Lung (tissue), 11 donors: ENCODE measurements at regions not wholly inside any gene's neighbourhood (a gene's known extent, or its start where the extent isn't known, plus 50 kb on each side); places are given as distances from the start of the nearest gene placed in this dataset.

Experiments used
- ATAC-seq: fragments of 200-7000 bp; cut with Tn5 transposase; one replicate; pipeline ENCODE4 v1.9.1; 2020; ENCODE audit warnings: moderate number of reproducible peaks; ENCODE audit not compliant: insufficient read depth, low FRiP score
- DNase-seq, 3 donors: peaks; one replicate each; pipeline ENCODE4 v3.0.0-alpha.2; 2013 to 2017
- H3K27ac ChIP-seq, 2 donors: one replicate each; pipeline ENCODE4 v1.5.1; 2013; ENCODE audit warnings: mild to moderate bottlenecking in 2 of 2, moderate library complexity in 2 of 2, control low read depth in 1 of 2, inconsistent platforms in 1 of 2, low read depth in 1 of 2, low read length in 1 of 2
- H3K27me3 ChIP-seq, 3 donors: one replicate each; pipeline ENCODE4 v1.5.1; 2013; ENCODE audit warnings: low read length in 2 of 3; ENCODE audit not compliant: control insufficient read depth in 3 of 3, insufficient read depth in 3 of 3
- H3K36me3 ChIP-seq, 4 donors: one replicate each; pipeline ENCODE4 v1.5.1; 2013; ENCODE audit warnings: low read length in 4 of 4, mild to moderate bottlenecking in 1 of 4, moderate library complexity in 1 of 4; ENCODE audit not compliant: control insufficient read depth in 4 of 4, insufficient read depth in 4 of 4
- H3K4me1 ChIP-seq, 5 donors: one replicate each; pipeline ENCODE4 v1.5.1; 2013; ENCODE audit warnings: low read length in 5 of 5, mild to moderate bottlenecking in 2 of 5, moderate library complexity in 1 of 5; ENCODE audit not compliant: control insufficient read depth in 5 of 5, insufficient read depth in 5 of 5
- H3K4me3 ChIP-seq: one replicate; pipeline ENCODE4 v1.5.1; 2013; ENCODE audit warnings: mild to moderate bottlenecking, control low read depth, moderate library complexity
- H3K9ac ChIP-seq, 2 donors: one replicate each; pipeline ENCODE4 v1.5.1; 2013; ENCODE audit warnings: low read length in 2 of 2, control low read depth in 1 of 2; ENCODE audit not compliant: insufficient read depth in 1 of 2
- H3K9me3 ChIP-seq, 4 donors: one replicate each; pipeline ENCODE4 v1.5.1; 2013; ENCODE audit warnings: low read length in 3 of 4, mild to moderate bottlenecking in 1 of 4, moderate library complexity in 1 of 4; ENCODE audit not compliant: control insufficient read depth in 4 of 4, insufficient read depth in 3 of 4
- WGBS, 2 donors: extraction: QIAGEN DNeasy Blood & Tissue Kit; methylation state at CpG; one replicate each; pipeline ENCODE4 v1.1.7; 2013; 5-methylcytosine and 5-hydroxymethylcytosine counted together
- TF ChIP-seq, protein P1 (sequence below): IDR thresholded peaks from 2 replicates; pipeline ENCODE4 v1.5.1; 2012; ENCODE audit warnings: mild to moderate bottlenecking; ENCODE audit errors: control extremely low read depth, extremely low read depth
- donor health status: control.
- donor health status: control.
- donor health status: Bipolar disorder and iron deficiency.
- donor health status: healthy.
- donor health status: DM: yes; HTN: yes; CAD: no.

GRCh38 chr13:106107061-106107460 lies 428.4 kb downstream of the EFNB2 start:
- TF ChIP-seq, protein P1, sequence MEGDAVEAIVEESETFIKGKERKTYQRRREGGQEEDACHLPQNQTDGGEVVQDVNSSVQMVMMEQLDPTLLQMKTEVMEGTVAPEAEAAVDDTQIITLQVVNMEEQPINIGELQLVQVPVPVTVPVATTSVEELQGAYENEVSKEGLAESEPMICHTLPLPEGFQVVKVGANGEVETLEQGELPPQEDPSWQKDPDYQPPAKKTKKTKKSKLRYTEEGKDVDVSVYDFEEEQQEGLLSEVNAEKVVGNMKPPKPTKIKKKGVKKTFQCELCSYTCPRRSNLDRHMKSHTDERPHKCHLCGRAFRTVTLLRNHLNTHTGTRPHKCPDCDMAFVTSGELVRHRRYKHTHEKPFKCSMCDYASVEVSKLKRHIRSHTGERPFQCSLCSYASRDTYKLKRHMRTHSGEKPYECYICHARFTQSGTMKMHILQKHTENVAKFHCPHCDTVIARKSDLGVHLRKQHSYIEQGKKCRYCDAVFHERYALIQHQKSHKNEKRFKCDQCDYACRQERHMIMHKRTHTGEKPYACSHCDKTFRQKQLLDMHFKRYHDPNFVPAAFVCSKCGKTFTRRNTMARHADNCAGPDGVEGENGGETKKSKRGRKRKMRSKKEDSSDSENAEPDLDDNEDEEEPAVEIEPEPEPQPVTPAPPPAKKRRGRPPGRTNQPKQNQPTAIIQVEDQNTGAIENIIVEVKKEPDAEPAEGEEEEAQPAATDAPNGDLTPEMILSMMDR, result no peak
- Histone ChIP-seq H3K9ac (no peak overlapping the region), H3K36me3 (no peaks in the 10 kb centered on the region), H3K4me3 (no peak overlapping the region), H3K4me1 (no peaks in the 10 kb centered on the region), H3K27me3 (no peaks in the 10 kb centered on the region), H3K27ac (no peak overlapping the region), H3K9me3 (peaks cover 0 to 1% (median 0%) of the 10 kb centered on the region in 4 donors)
- WGBS, 2 donors, result 95 to 97% methylated on average over 7 of the region's 7 CpGs
- ATAC-seq, result no peak
- DNase-seq, result no peak

GRCh38 chr13:106105153-106105552 lies 430.3 kb downstream of the EFNB2 start:
- Histone ChIP-seq H3K27ac (no peak overlapping the region), H3K4me3 (no peak overlapping the region), H3K27me3 (no peaks in the 10 kb centered on the region), H3K36me3 (no peaks in the 10 kb centered on the region), H3K9ac (no peak overlapping the region), H3K9me3 (peaks cover 0 to 1% (median 0%) of the 10 kb centered on the region in 4 donors), H3K4me1 (peaks cover 0 to 12% (median 0%) of the 10 kb centered on the region in 5 donors)
- ATAC-seq, result no peak
- WGBS, 2 donors, result 76 to 78% methylated on average over 1 of the region's 1 CpG
- TF ChIP-seq, protein P1, result no peak
- no peak for DNase-seq

DNA sequence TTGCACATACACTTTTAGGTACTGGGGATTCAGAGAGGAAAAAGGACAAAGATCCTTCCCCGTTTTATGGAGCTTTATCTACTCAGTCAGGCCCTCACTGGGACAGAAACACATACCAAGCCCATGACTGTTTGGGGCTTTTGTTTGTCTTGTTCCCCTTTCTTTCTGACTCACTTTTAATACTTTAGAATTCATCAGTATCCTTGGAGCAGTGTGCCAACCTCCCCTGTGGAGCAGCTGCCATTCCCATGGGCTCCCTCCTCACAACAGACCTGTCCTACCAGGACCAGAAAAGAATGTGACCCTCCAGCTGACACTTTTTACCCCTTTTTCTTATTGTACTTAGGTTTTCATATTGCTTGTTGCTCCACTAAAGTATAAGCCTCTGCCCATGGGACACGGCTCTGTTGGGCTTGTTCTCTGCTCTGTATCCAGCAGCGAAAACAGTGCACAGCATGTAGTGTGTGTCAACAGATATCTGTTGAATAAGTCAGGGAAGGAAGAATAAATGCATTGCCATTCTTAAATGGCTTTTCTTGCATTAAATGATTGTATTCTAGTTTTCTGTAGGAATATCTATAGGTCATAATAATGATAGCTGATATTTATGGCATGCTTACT lies 431.1 kb downstream of the EFNB2 start:
- no peak for DNase-seq
- H3K27me3 ChIP-seq, result no peaks in the 10 kb centered on the region
- H3K9ac ChIP-seq, result no peak overlapping the region
- H3K4me1 ChIP-seq, result peaks cover 0 to 14% (median 0%) of the 10 kb centered on the region in 5 donors
- ATAC-seq, result no peak
- no peaks in the 10 kb centered on the region for H3K36me3 ChIP-seq
- 86 to 93% methylated on average over 3 of the region's 3 CpGs for WGBS, 2 donors
- peaks cover 0 to 1% (median 0%) of the 10 kb centered on the region in 4 donors for H3K9me3 ChIP-seq
- H3K4me3 ChIP-seq, result no peak overlapping the region
- TF ChIP-seq, protein P1, result no peak
- no peak overlapping the region for H3K27ac ChIP-seq

GRCh38 chr13:106103779-106104178 lies 431.7 kb downstream of the EFNB2 start:
- DNase-seq (no peak), ATAC-seq (no peak)
- H3K27me3 ChIP-seq, result no peaks in the 10 kb centered on the region
- no peak overlapping the region for H3K27ac ChIP-seq
- H3K9ac ChIP-seq, result no peak overlapping the region
- 94 to 95% methylated on average over 10 of the region's 10 CpGs for WGBS, 2 donors
- peaks cover 0 to 14% (median 0%) of the 10 kb centered on the region in 5 donors for H3K4me1 ChIP-seq
- TF ChIP-seq, protein P1, result no peak
- peaks cover 0 to 1% (median 0%) of the 10 kb centered on the region in 4 donors for H3K9me3 ChIP-seq
- H3K36me3 ChIP-seq, result no peaks in the 10 kb centered on the region
- no peak overlapping the region for H3K4me3 ChIP-seq
